ENCODE measurements at regions not wholly inside any gene's neighbourhood (a gene's known extent, or its start where the extent isn't known, plus 50 kb on each side); places are given as distances from the start of the nearest gene placed in this dataset.

- DNase-seq: no peak
- Histone ChIP-seq H3K36me3 (replicated peaks in 1 of 2; ENCODE audit: insufficient read depth in 1 of 2, low read depth in 2 of 2) (no peaks in the 10 kb centered on the region), H3K4me1 (no peaks in the 10 kb centered on the region), H3K27me3 (no peaks in the 10 kb centered on the region), H3K27ac (no peak overlapping the region), H3K9me3 (no peaks in the 10 kb centered on the region), H3K4me3 (no peak overlapping the region)
- intact Hi-C loops (cut with DNase I): no loop called here
- WGBS, 2 donors: 81 to 84% methylated on average over 7 of the region's 7 CpGs
- ATAC-seq: no peak
- TF ChIP-seq POLR2A (IDR thresholded peaks at IDR 0.05): no peak
- TF ChIP-seq, protein P1, sequence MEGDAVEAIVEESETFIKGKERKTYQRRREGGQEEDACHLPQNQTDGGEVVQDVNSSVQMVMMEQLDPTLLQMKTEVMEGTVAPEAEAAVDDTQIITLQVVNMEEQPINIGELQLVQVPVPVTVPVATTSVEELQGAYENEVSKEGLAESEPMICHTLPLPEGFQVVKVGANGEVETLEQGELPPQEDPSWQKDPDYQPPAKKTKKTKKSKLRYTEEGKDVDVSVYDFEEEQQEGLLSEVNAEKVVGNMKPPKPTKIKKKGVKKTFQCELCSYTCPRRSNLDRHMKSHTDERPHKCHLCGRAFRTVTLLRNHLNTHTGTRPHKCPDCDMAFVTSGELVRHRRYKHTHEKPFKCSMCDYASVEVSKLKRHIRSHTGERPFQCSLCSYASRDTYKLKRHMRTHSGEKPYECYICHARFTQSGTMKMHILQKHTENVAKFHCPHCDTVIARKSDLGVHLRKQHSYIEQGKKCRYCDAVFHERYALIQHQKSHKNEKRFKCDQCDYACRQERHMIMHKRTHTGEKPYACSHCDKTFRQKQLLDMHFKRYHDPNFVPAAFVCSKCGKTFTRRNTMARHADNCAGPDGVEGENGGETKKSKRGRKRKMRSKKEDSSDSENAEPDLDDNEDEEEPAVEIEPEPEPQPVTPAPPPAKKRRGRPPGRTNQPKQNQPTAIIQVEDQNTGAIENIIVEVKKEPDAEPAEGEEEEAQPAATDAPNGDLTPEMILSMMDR (IDR thresholded peaks at IDR 0.05): no peak
Measured at GRCh38 chr16:79864781-79865391, 264.3 kb upstream of the MAF start.

DNA sequence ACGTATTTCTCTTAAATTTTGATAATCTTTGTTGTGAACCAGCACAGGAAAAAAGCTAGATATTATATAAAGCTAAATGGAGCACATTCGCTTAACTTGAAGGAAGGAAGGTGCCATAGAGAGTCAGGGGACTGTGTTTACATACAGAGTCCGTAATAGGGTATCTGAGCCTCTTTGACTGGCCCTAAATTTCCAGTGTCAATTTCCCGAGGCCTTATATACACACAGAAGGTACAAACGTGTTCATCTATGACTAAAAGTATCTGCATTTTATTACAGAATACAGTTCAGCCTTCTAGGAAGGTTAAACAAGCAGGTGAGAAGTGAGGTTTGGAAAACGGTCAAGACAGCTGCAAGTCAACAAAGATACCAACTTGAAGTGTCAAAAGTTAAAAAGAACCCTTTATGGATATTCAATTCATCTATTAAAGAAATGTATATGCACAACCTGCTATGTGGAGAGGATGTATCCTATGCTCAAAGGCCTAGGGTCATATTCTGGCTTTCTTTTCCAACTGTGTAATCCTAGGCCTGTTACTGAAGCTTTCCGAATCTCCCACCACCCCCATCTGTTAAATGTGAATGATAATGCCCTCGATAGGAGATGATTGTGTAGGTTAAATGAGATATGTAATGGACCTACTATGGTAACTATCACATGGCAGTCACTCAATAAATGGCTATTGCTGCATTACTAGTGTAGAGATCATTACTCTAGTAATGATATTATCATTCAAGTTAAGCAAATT lies 263.7 kb upstream of the MAF start:
- intact Hi-C loops (cut with DNase I): no loop called here
- Histone ChIP-seq H3K27me3 (no peaks in the 10 kb centered on the region), H3K9me3 (no peaks in the 10 kb centered on the region), H3K4me1 (no peaks in the 10 kb centered on the region), H3K4me3 (no peak overlapping the region), H3K27ac (no peak overlapping the region), H3K36me3 (replicated peaks in 1 of 2; ENCODE audit: insufficient read depth in 1 of 2, low read depth in 2 of 2) (no peaks in the 10 kb centered on the region)
- TF ChIP-seq, protein P1 (IDR thresholded peaks at IDR 0.05): no peak
- no peak for TF ChIP-seq POLR2A (IDR thresholded peaks at IDR 0.05)
- no peak for DNase-seq
- WGBS, 2 donors: 66 to 72% methylated on average over 8 of the region's 8 CpGs
- no peak for ATAC-seq

DNA sequence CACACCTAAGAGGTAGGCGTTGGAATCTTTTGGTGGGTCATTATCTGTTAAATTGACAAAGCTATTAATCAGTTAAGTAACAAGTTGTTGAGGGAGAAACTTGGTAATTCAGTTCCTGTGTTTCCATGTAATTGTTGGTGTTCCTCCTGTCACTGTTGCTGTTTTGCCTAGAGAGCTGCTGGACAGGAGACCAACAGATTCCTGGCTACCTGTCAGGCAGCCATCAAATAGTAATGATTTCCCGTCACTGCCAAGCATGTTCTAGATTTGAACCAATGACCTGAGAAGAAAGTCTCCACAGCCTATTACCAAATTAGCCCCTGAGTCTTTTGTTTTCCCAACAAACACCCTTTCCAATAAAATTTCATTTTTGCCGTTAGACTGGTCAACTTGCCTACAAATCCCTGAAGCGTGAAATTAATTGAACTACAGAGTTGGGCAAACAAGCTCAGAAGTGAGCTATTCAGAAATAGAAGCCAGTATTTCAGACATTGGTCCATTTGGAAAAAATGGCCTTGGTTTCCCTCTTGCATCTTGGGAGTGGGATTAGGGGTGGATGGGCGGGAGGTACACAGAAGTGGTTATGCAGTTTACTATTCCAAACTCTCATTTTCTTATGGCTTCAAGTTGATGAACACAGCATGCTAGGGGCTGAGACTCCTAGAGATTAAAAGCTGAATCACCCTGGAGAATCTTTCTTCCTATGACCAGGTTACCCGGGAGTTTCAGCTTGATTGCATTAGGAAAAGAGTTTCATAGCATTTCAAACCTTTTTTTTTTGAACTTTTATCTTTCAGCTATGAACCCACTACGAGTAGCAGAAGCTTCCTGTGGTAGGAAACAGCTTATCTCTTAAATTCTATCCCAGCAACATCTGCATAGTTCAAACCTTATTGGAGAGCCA lies 262.8 kb upstream of the MAF start:
- WGBS, 2 donors: 69 to 77% methylated on average over 7 of the region's 7 CpGs
- intact Hi-C loops (cut with DNase I): no loop called here
- no peaks in the 10 kb centered on the region for H3K9me3 ChIP-seq

DNA sequence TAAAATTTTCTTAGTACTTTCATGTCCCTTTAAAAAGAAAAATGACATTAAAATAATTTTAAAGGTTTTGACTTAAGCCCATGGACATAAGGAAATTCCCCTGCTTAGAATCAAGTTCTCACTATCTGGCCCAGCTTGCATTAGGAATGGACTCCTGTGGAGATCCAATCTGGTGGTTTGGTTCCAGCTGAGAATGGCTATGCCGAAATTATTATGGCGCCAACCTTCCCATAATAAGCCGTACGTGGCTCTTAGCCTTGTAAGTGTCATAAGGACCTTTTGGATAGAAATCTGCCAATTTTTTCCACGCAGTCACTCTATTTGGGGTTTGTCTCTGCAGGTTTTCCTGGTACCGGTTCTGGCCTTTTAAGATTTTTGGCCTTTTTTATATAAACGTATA lies 262.1 kb upstream of the MAF start:
- H3K4me3 ChIP-seq: no peak overlapping the region
- H3K9me3 ChIP-seq: no peaks in the 10 kb centered on the region
- no peaks in the 10 kb centered on the region for H3K4me1 ChIP-seq
- H3K27ac ChIP-seq: no peak overlapping the region
- DNase-seq (no peak), ATAC-seq (no peak)
- WGBS, 2 donors: 89 to 91% methylated on average over 7 of the region's 7 CpGs
- intact Hi-C loops (cut with DNase I): no loop called here
- TF ChIP-seq, protein P1 (IDR thresholded peaks at IDR 0.05): no peak
- TF ChIP-seq POLR2A (IDR thresholded peaks at IDR 0.05): no peak
- H3K36me3 ChIP-seq (replicated peaks in 1 of 2; ENCODE audit: insufficient read depth in 1 of 2, low read depth in 2 of 2): no peaks in the 10 kb centered on the region
- no peaks in the 10 kb centered on the region for H3K27me3 ChIP-seq

More for the DNA sequence above, 262.8 kb upstream of the MAF start:
- no peak overlapping the region for H3K4me3 ChIP-seq
- no peak for ATAC-seq
- TF ChIP-seq, protein P1 (IDR thresholded peaks at IDR 0.05): no peak
- no peak for TF ChIP-seq POLR2A (IDR thresholded peaks at IDR 0.05)
- DNase-seq: no peak
- no peaks in the 10 kb centered on the region for H3K4me1 ChIP-seq
- no peak overlapping the region for H3K27ac ChIP-seq
- H3K27me3 ChIP-seq: no peaks in the 10 kb centered on the region
- H3K36me3 ChIP-seq (replicated peaks in 1 of 2; ENCODE audit: insufficient read depth in 1 of 2, low read depth in 2 of 2): no peaks in the 10 kb centered on the region
